GM23338 (cell line): ENCODE measurements at regions not wholly inside any gene's neighbourhood (a gene's known extent, or its start where the extent isn't known, plus 50 kb on each side); places are given as distances from the start of the nearest gene placed in this dataset.

ENCODE experiments used
- ATAC-seq: fragments of 200-7000 bp; cut with Tn5 transposase; 3 replicates; pipeline ENCODE4 v1.9.1; 2020
- DNase-seq: peaks from one replicate; pipeline ENCODE4 v3.0.0-alpha.2; 2015; ENCODE audit warnings: low spot score
- H2AFZ ChIP-seq: fragments of 200-600 bp; sonication (generic); 2 replicates; pipeline ENCODE4 v1.8.0; 2016; ENCODE audit warnings: antibody characterized with exemption, mild to moderate bottlenecking, moderate library complexity
- H3F3A ChIP-seq: fragments of 200-600 bp; sonication (generic); replicated peaks from 2 replicates; pipeline ENCODE4 v1.8.0; 2017; ENCODE audit warnings: antibody characterized with exemption, mixed run types, low read depth
- H3K27ac ChIP-seq: fragments of 200-600 bp; sonication (generic); 2 replicates; pipeline ENCODE4 v1.6.1; 2016; ENCODE audit warnings: low read depth
- H3K27me3 ChIP-seq: fragments of 200-600 bp; sonication (generic); 2 replicates; pipeline ENCODE4 v1.8.0; 2016; ENCODE audit warnings: mild to moderate bottlenecking, mixed run types, moderate library complexity; ENCODE audit not compliant: insufficient read depth
- H3K36me3 ChIP-seq: fragments of 200-600 bp; sonication (generic); 2 replicates; pipeline ENCODE4 v1.8.0; 2016; ENCODE audit warnings: mild to moderate bottlenecking; ENCODE audit not compliant: insufficient read depth
- H3K4me1 ChIP-seq: fragments of 200-600 bp; sonication (generic); 2 replicates; pipeline ENCODE4 v1.8.0; 2016; ENCODE audit warnings: mild to moderate bottlenecking, moderate library complexity; ENCODE audit not compliant: insufficient read depth
- H3K4me2 ChIP-seq: fragments of 200-600 bp; sonication (generic); 2 replicates; pipeline ENCODE4 v1.7.1; 2017; ENCODE audit warnings: mixed run types
- H3K4me3 ChIP-seq: fragments of 200-600 bp; sonication (generic); 2 replicates; pipeline ENCODE4 v1.6.1; 2016; ENCODE audit warnings: mixed run types
- H3K79me2 ChIP-seq: fragments of 200-600 bp; sonication (generic); replicated peaks from 2 replicates; pipeline ENCODE4 v1.8.0; 2017; ENCODE audit warnings: mild to moderate bottlenecking; ENCODE audit not compliant: insufficient read depth
- H3K9me2 ChIP-seq: fragments of 200-600 bp; sonication (generic); 2 replicates; pipeline ENCODE4 v1.8.0; 2017; ENCODE audit not compliant: insufficient read depth
- H4K20me1 ChIP-seq: fragments of 200-600 bp; sonication (generic); replicated peaks from 2 replicates; pipeline ENCODE4 v1.8.0; 2017; ENCODE audit warnings: mild to moderate bottlenecking; ENCODE audit not compliant: insufficient read depth
- H3K27ac Mint-ChIP-seq: 2 replicates; pipeline ENCODE4 v1.8.0; 2020; ENCODE audit warnings: inconsistent platforms, mild to moderate bottlenecking, moderate library complexity, mixed read lengths
- H3K27me3 Mint-ChIP-seq: 3 replicates; pipeline ENCODE4 v1.8.0; 2022; ENCODE audit warnings: low read depth, mild to moderate bottlenecking, moderate library complexity, mixed read lengths, inconsistent platforms; ENCODE audit not compliant: insufficient read depth, poor library complexity
- H3K36me3 Mint-ChIP-seq: 3 replicates; pipeline ENCODE4 v1.8.0; 2021; ENCODE audit warnings: low read depth, mild to moderate bottlenecking, inconsistent platforms, moderate library complexity, mixed read lengths
- H3K4me1 Mint-ChIP-seq: 3 replicates; pipeline ENCODE4 v1.8.0; 2020; ENCODE audit warnings: mild to moderate bottlenecking, inconsistent platforms, mixed read lengths
- H3K4me3 Mint-ChIP-seq: 3 replicates; pipeline ENCODE4 v1.8.0; 2021; ENCODE audit warnings: moderate library complexity, mild to moderate bottlenecking, inconsistent platforms, mixed read lengths
- H3K9me3 Mint-ChIP-seq: 3 replicates; pipeline ENCODE4 v1.8.0; 2020; ENCODE audit warnings: moderate library complexity, mild to moderate bottlenecking, inconsistent platforms, mixed read lengths
- CREB1 ChIP-seq: fragments of 250-450 bp; sonication (Bioruptor Pico); IDR thresholded peaks from 2 replicates; pipeline ENCODE4 v1.5.0; 2020; ENCODE audit warnings: low read depth, mild to moderate bottlenecking, moderate library complexity
- CTCF ChIP-seq, 2 experiments: fragments of 200-600 bp in 1 of 2; sonication (generic) in 1 of 2; conservative IDR thresholded peaks; 2 replicates each; pipeline versions ENCODE4 v1.5.1 to v1.6.1; 2016 to 2017; ENCODE audit warnings: antibody characterized with exemption in 2 of 2, low read depth in 2 of 2, mild to moderate bottlenecking in 2 of 2, moderate library complexity in 1 of 2
- EZH2 ChIP-seq: fragments of 200-600 bp; sonication (generic); IDR thresholded peaks from one replicate; pipeline ENCODE4 v1.8.0; 2017; ENCODE audit warnings: antibody characterized with exemption, mild to moderate bottlenecking, low read depth; ENCODE audit not compliant: unreplicated experiment
- EZH2phosphoT487 ChIP-seq: fragments of 200-600 bp; sonication (generic); IDR thresholded peaks from one replicate; pipeline ENCODE4 v1.8.1; 2018; ENCODE audit warnings: antibody characterized with exemption; ENCODE audit not compliant: unreplicated experiment
- JUNB ChIP-seq: IDR thresholded peaks from one replicate; pipeline ENCODE4 v1.6.1; 2016; ENCODE audit warnings: antibody characterized with exemption; ENCODE audit not compliant: unreplicated experiment
- NANOG ChIP-seq: IDR thresholded peaks from 2 replicates; pipeline ENCODE4 v1.6.1; 2016; ENCODE audit warnings: antibody characterized with exemption, borderline replicate concordance
- POLR2AphosphoS5 ChIP-seq: IDR thresholded peaks from 2 replicates; pipeline ENCODE4 v1.6.1; 2016; ENCODE audit warnings: antibody characterized with exemption, low read depth
- STAT1 ChIP-seq: IDR thresholded peaks from one replicate; pipeline ENCODE4 v1.6.1; 2016; ENCODE audit warnings: antibody characterized with exemption; ENCODE audit not compliant: unreplicated experiment
- ZNF114 ChIP-seq: fragments of 250-450 bp; sonication (Bioruptor Pico); IDR thresholded peaks from 2 replicates; pipeline ENCODE4 v1.5.0; 2020; ENCODE audit warnings: mild to moderate bottlenecking, moderate library complexity
- ZNF331 ChIP-seq: fragments of 250-450 bp; sonication (Bioruptor Pico); IDR thresholded peaks from 2 replicates; pipeline ENCODE4 v1.5.0; 2020; ENCODE audit warnings: low read depth, mild to moderate bottlenecking, moderate library complexity
- ZNF462 ChIP-seq: fragments of 250-450 bp; sonication (Bioruptor Pico); IDR thresholded peaks from 2 replicates; pipeline ENCODE4 v1.5.0; 2020; ENCODE audit warnings: mild to moderate bottlenecking, moderate library complexity
- TF ChIP-seq, protein P1 (sequence below): IDR thresholded peaks from 2 replicates; pipeline ENCODE4 v1.6.1; 2016; ENCODE audit warnings: antibody characterized with exemption
- TF ChIP-seq, protein P2 (sequence below): IDR thresholded peaks from one replicate; pipeline ENCODE4 v1.6.1; 2018; ENCODE audit warnings: antibody characterized with exemption; ENCODE audit not compliant: unreplicated experiment

- Histone ChIP-seq H4K20me1 (no peaks in the 10 kb centered on the region), H3K4me3 (no peak overlapping the region), H3K4me1 (peaks cover 13% of the 10 kb centered on the region), H3K36me3 (no peaks in the 10 kb centered on the region), H2AFZ (no peak overlapping the region; the same call in 1 of the 2 replicates), H3K27me3 (no peaks in the 10 kb centered on the region), H3K4me2 (no peak overlapping the region), H3K9me2 (no peaks in the 10 kb centered on the region), H3F3A (no peaks in the 10 kb centered on the region), H3K27ac (no peak overlapping the region), H3K79me2 (no peaks in the 10 kb centered on the region)
- Mint-ChIP-seq H3K36me3 (no peaks in the 10 kb centered on the region; the same call in 2 of the 3 replicates), H3K27me3 (no peaks in the 10 kb centered on the region), H3K27ac (no peak overlapping the region), H3K4me1 (peaks cover 23% of the 10 kb centered on the region), H3K9me3 (no peaks in the 10 kb centered on the region), H3K4me3 (no peak overlapping the region)
- ATAC-seq: no peak
- TF ChIP-seq EZH2 (no peak), POLR2AphosphoS5 (no peak), CREB1 (no peak), ZNF331 (CRISPR knock-in tag) (no peak), ZNF114 (no peak), JUNB (no peak), ZNF462 (CRISPR knock-in tag) (no peak), CTCF (conservative IDR thresholded peaks at IDR 0.05; ENCODE audit: low read depth in 2 of 2) (no peak), EZH2phosphoT487 (no peak), STAT1 (no peak), NANOG (no peak)
- TF ChIP-seq, protein P1, sequence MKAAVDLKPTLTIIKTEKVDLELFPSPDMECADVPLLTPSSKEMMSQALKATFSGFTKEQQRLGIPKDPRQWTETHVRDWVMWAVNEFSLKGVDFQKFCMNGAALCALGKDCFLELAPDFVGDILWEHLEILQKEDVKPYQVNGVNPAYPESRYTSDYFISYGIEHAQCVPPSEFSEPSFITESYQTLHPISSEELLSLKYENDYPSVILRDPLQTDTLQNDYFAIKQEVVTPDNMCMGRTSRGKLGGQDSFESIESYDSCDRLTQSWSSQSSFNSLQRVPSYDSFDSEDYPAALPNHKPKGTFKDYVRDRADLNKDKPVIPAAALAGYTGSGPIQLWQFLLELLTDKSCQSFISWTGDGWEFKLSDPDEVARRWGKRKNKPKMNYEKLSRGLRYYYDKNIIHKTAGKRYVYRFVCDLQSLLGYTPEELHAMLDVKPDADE: no peak
- TF ChIP-seq, protein P2, sequence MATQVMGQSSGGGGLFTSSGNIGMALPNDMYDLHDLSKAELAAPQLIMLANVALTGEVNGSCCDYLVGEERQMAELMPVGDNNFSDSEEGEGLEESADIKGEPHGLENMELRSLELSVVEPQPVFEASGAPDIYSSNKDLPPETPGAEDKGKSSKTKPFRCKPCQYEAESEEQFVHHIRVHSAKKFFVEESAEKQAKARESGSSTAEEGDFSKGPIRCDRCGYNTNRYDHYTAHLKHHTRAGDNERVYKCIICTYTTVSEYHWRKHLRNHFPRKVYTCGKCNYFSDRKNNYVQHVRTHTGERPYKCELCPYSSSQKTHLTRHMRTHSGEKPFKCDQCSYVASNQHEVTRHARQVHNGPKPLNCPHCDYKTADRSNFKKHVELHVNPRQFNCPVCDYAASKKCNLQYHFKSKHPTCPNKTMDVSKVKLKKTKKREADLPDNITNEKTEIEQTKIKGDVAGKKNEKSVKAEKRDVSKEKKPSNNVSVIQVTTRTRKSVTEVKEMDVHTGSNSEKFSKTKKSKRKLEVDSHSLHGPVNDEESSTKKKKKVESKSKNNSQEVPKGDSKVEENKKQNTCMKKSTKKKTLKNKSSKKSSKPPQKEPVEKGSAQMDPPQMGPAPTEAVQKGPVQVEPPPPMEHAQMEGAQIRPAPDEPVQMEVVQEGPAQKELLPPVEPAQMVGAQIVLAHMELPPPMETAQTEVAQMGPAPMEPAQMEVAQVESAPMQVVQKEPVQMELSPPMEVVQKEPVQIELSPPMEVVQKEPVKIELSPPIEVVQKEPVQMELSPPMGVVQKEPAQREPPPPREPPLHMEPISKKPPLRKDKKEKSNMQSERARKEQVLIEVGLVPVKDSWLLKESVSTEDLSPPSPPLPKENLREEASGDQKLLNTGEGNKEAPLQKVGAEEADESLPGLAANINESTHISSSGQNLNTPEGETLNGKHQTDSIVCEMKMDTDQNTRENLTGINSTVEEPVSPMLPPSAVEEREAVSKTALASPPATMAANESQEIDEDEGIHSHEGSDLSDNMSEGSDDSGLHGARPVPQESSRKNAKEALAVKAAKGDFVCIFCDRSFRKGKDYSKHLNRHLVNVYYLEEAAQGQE: no peak
- no peak for DNase-seq
Observed at GRCh38 chr14:38129705-38130104, 78.0 kb upstream of the SSTR1 start.
